ENCODE measurements at regions not wholly inside any gene's neighbourhood (a gene's known extent, or its start where the extent isn't known, plus 50 kb on each side); places are given as distances from the start of the nearest gene placed in this dataset.
"Not testable (repeated sequence)": the region's sequence is repeated elsewhere in the genome, so short reads cannot be mapped to it uniquely, and the experiment has no call there.

GRCh38 chr14:106179761-106180160 is 653.4 kb downstream of the TMEM121 start:
- no peak overlapping the region for H3K27ac ChIP-seq
- ChIA-PET POLR2A (ENCODE audit: low non-redundant PET) (no interaction called here), CTCF (no interaction called here)
- no peak for TF ChIP-seq CTCF (conservative IDR thresholded peaks at IDR 0.05; ENCODE audit: low read depth)
- no peak for DNase-seq (ENCODE audit: low spot score)

GRCh38 chr14:106184771-106185170 is 658.4 kb downstream of the TMEM121 start:
- H3K27ac ChIP-seq; CTCF ChIA-PET; POLR2A ChIA-PET (ENCODE audit: low non-redundant PET); DNase-seq (ENCODE audit: low spot score): not testable (repeated sequence)

DNA sequence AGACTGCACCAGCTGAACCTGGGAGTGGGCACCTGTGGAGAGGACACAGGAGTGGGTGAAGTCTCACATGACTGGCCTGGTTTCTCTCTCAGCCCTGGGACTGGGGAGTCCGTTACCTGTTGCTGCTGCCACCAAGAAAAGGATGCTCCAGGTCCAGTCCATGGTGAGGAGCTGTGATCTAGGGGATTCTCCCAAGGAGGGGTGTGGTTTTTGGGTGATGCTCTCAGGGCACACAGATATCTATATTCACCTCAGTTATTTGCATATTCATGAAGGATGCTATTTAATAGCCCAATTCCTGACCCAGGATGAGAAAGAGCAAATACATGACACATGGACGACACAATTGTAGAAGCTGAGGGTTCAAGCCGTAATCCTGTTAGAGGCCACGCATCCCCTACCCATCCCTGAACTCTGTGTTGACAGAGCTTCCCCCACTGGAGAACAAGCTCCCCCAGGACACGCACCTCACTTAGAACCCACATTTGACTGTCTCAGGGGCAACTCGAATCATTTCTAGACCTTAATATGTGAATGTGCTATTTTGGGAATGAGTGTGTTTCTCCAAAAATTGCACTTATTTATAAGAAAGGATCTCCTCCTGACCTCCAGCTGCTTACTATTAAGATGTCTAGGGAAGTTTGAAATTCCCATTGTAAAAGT is 658.9 kb downstream of the TMEM121 start:
- H3K27ac ChIP-seq; POLR2A ChIA-PET (ENCODE audit: low non-redundant PET); DNase-seq (ENCODE audit: low spot score); CTCF ChIA-PET: not testable (repeated sequence)

DNA sequence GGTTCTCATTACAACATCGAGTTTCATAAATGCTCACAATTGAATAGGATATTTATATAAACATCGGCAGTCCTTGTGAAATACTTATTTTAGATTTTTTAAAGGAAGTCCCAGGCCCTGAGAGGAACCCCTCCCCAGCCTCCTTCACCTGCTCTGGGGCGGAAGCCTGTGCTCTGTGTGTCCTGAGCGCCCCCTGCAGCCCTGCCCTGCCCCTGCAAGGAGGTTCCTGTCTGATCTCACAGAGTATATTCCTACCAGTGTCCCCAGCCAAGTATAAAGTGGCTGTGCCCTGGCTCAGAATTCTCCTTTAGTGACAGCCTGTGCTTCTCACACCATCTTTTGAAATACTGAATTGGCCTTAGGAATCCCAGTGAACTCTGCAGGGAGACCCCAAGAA is 659.5 kb downstream of the TMEM121 start:
- DNase-seq (ENCODE audit: low spot score): no peak
- H3K27ac ChIP-seq: no peak overlapping the region
- no peak for TF ChIP-seq CTCF (conservative IDR thresholded peaks at IDR 0.05; ENCODE audit: low read depth)
- ChIA-PET CTCF (no interaction called here), POLR2A (ENCODE audit: low non-redundant PET) (no interaction called here)

DNA sequence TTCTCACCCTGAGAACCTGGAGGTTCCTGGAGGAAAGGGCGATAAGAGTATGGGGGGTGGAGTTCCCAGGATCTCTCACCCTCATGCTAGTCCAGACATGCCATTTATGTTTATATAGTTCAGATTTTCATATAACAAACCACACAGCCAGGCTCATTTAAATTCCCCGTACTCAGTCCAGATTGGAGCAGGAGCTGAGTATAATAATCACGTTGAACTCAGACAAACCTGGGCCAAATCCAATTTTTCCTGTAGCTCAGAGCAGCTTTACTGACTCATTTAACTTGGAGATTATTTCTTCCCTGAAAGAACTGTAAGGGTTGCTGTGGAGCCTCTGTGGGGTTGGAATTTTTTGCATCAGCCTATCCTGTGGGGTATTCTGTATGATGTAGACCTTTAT is 660.8 kb downstream of the TMEM121 start:
- no peak for DNase-seq (ENCODE audit: low spot score)
- no peak overlapping the region for H3K27ac ChIP-seq
- POLR2A ChIA-PET (ENCODE audit: low non-redundant PET): no interaction called here
- TF ChIP-seq CTCF (conservative IDR thresholded peaks at IDR 0.05; ENCODE audit: low read depth): no peak
- CTCF ChIA-PET: no interaction called here

GRCh38 chr14:106192701-106193100 is 666.3 kb downstream of the TMEM121 start:
- CTCF ChIA-PET; H3K27ac ChIP-seq; POLR2A ChIA-PET (ENCODE audit: low non-redundant PET); DNase-seq (ENCODE audit: low spot score): not testable (repeated sequence)

DNA sequence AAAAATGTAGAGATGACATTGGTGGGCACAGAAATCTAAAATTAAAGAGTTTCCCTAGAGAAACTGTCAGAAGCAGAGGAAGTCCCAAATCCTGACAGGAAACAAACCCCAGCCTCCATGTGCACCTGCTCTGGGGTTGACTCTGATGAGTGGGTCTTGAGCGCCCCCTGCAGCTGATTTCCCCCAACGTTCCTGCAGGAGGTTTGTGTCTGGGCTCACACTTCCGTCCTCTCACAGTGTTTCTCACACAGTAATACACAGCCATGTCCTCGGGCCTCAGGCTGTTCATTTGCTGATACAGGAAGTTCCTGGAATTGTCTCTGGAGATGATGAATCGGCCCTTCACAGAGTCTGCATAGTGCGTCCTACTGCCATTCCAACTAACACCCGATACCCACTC is 670.1 kb downstream of the TMEM121 start:
- POLR2A ChIA-PET (ENCODE audit: low non-redundant PET); H3K27ac ChIP-seq; DNase-seq (ENCODE audit: low spot score): not testable (repeated sequence)
- CTCF ChIA-PET: interaction anchor here (0.7 kb wide), 1 partner anchor 59 kb away, joined by 4 read pairs; no protein-coding TSS in a partner anchor

- POLR2A ChIA-PET (ENCODE audit: low non-redundant PET); H3K27ac ChIP-seq; DNase-seq (ENCODE audit: low spot score): not testable (repeated sequence)
- CTCF ChIA-PET: interaction anchor here (0.7 kb wide), 1 partner anchor 58 kb away, joined by 4 read pairs; no protein-coding TSS in a partner anchor
These were observed 670.9 kb downstream of the TMEM121 start for GRCh38 chr14:106197264-106197663.

- no peak overlapping the region for H3K27ac ChIP-seq
- no peak for TF ChIP-seq CTCF (conservative IDR thresholded peaks at IDR 0.05; ENCODE audit: low read depth)
- no peak for DNase-seq (ENCODE audit: low spot score)
- POLR2A ChIA-PET (ENCODE audit: low non-redundant PET): no interaction called here
- CTCF ChIA-PET: interaction anchor here (0.8 to 1.1 kb wide), 2 partner anchors 11 to 193 kb away, joined by 3 to 4 read pairs; no protein-coding TSS in a partner anchor
These were observed 672.7 kb downstream of the TMEM121 start for GRCh38 chr14:106199097-106199496.
